ENCODE measurements at regions not wholly inside any gene's neighbourhood (a gene's known extent, or its start where the extent isn't known, plus 50 kb on each side); places are given as distances from the start of the nearest gene placed in this dataset.

- Histone ChIP-seq H3K27ac (no peak overlapping the region), H3K4me3 (no peak overlapping the region), H3K4me1 (no peaks in the 10 kb centered on the region), H3K9me3 (no peaks in the 10 kb centered on the region), H3K36me3 (no peaks in the 10 kb centered on the region), H3K27me3 (no peaks in the 10 kb centered on the region)
- TF ChIP-seq POLR2A (IDR thresholded peaks at IDR 0.05) (no peak), CTCF (IDR thresholded peaks at IDR 0.05) (no peak), POLR2AphosphoS5 (IDR thresholded peaks at IDR 0.05; ENCODE audit: insufficient read depth in 1 of 2, low read depth in 1 of 2) (no peak)
- intact Hi-C loops (cut with DNase I): no loop called here
- DNase-seq (ENCODE audit: extremely low spot score in 2 of 2): no peak
Observed at GRCh38 chr6:130518588-130518987, 152.8 kb downstream of the TMEM200A start.

GRCh38 chr6:130520221-130520620, 154.4 kb downstream of the TMEM200A start:
- no peak for DNase-seq (ENCODE audit: extremely low spot score in 2 of 2)
- intact Hi-C loops (cut with DNase I): no loop called here

GRCh38 chr6:130520801-130521200, 155.0 kb downstream of the TMEM200A start:
- no peak overlapping the region for H3K27ac ChIP-seq
- no peaks in the 10 kb centered on the region for H3K9me3 ChIP-seq
- TF ChIP-seq CTCF (IDR thresholded peaks at IDR 0.05): no peak
- TF ChIP-seq POLR2AphosphoS5 (IDR thresholded peaks at IDR 0.05; ENCODE audit: insufficient read depth in 1 of 2, low read depth in 1 of 2): no peak
- no peak for TF ChIP-seq POLR2A (IDR thresholded peaks at IDR 0.05)
- DNase-seq (ENCODE audit: extremely low spot score in 2 of 2): no peak
- no peaks in the 10 kb centered on the region for H3K27me3 ChIP-seq
- no peaks in the 10 kb centered on the region for H3K36me3 ChIP-seq
- intact Hi-C loops (cut with DNase I): no loop called here
- H3K4me3 ChIP-seq: no peak overlapping the region
- H3K4me1 ChIP-seq: no peaks in the 10 kb centered on the region

More at GRCh38 chr6:130520221-130520620, 154.4 kb downstream of the TMEM200A start:
- no peak overlapping the region for H3K27ac ChIP-seq
- no peaks in the 10 kb centered on the region for H3K4me1 ChIP-seq
- no peaks in the 10 kb centered on the region for H3K36me3 ChIP-seq
- no peaks in the 10 kb centered on the region for H3K9me3 ChIP-seq
- TF ChIP-seq CTCF (IDR thresholded peaks at IDR 0.05) (no peak), POLR2A (IDR thresholded peaks at IDR 0.05) (no peak), POLR2AphosphoS5 (IDR thresholded peaks at IDR 0.05; ENCODE audit: insufficient read depth in 1 of 2, low read depth in 1 of 2) (no peak)
- H3K4me3 ChIP-seq: no peak overlapping the region
- no peaks in the 10 kb centered on the region for H3K27me3 ChIP-seq

GRCh38 chr6:130524552-130524951, 158.7 kb downstream of the TMEM200A start:
- H3K36me3 ChIP-seq: no peaks in the 10 kb centered on the region
- H3K27ac ChIP-seq: no peak overlapping the region
- intact Hi-C loops (cut with DNase I): no loop called here

GRCh38 chr6:130525408-130525807, 159.6 kb downstream of the TMEM200A start:
- intact Hi-C loops (cut with DNase I): no loop called here
- TF ChIP-seq CTCF (IDR thresholded peaks at IDR 0.05) (no peak), POLR2A (IDR thresholded peaks at IDR 0.05) (no peak), POLR2AphosphoS5 (IDR thresholded peaks at IDR 0.05; ENCODE audit: insufficient read depth in 1 of 2, low read depth in 1 of 2) (no peak)
- Histone ChIP-seq H3K9me3 (no peaks in the 10 kb centered on the region), H3K27me3 (no peaks in the 10 kb centered on the region), H3K4me3 (no peak overlapping the region), H3K4me1 (no peaks in the 10 kb centered on the region), H3K36me3 (no peaks in the 10 kb centered on the region), H3K27ac (no peak overlapping the region)
- DNase-seq (ENCODE audit: extremely low spot score in 2 of 2): no peak

More at GRCh38 chr6:130524552-130524951, 158.7 kb downstream of the TMEM200A start:
- Histone ChIP-seq H3K4me1 (no peaks in the 10 kb centered on the region), H3K9me3 (no peaks in the 10 kb centered on the region), H3K27me3 (no peaks in the 10 kb centered on the region), H3K4me3 (no peak overlapping the region)
- TF ChIP-seq POLR2AphosphoS5 (IDR thresholded peaks at IDR 0.05; ENCODE audit: insufficient read depth in 1 of 2, low read depth in 1 of 2): no peak
- TF ChIP-seq POLR2A (IDR thresholded peaks at IDR 0.05): no peak
- TF ChIP-seq CTCF (IDR thresholded peaks at IDR 0.05): no peak
- no peak for DNase-seq (ENCODE audit: extremely low spot score in 2 of 2)
